ACC112 (cell line): ENCODE measurements at regions not wholly inside any gene's neighbourhood (a gene's known extent, or its start where the extent isn't known, plus 50 kb on each side); places are given as distances from the start of the nearest gene placed in this dataset.
"Not testable (repeated sequence)": the region's sequence is repeated elsewhere in the genome, so short reads cannot be mapped to it uniquely, and the experiment has no call there.

Experiments
- H2AFZ ChIP-seq: fragments of 200-600 bp; sonication (generic); one replicate; pipeline ENCODE4 v1.6.0; 2017; ENCODE audit warnings: antibody characterized with exemption, low read length; ENCODE audit not compliant: unreplicated experiment
- H3K27ac ChIP-seq: fragments of 200-600 bp; sonication (generic); 2 replicates; pipeline ENCODE4 v1.5.1; 2014; ENCODE audit warnings: low read depth, mild to moderate bottlenecking, antibody characterized with exemption, low read length, moderate library complexity
- H3K27me3 ChIP-seq: fragments of 200-600 bp; sonication (generic); 2 replicates; pipeline ENCODE4 v1.6.1; 2014; ENCODE audit warnings: mild to moderate bottlenecking, antibody characterized with exemption, low read length, moderate library complexity, mixed read lengths; ENCODE audit not compliant: insufficient read depth
- H3K36me3 ChIP-seq: fragments of 200-600 bp; sonication (generic); 2 replicates; pipeline ENCODE4 v1.6.1; 2016; ENCODE audit warnings: mild to moderate bottlenecking, antibody characterized with exemption, low read length, moderate library complexity, mixed read lengths; ENCODE audit not compliant: insufficient read depth
- H3K4me1 ChIP-seq: fragments of 200-600 bp; sonication (generic); one replicate; pipeline ENCODE4 v1.6.1; 2016; ENCODE audit warnings: low read length, mixed read lengths; ENCODE audit not compliant: insufficient read depth, unreplicated experiment, control insufficient read depth
- H3K4me3 ChIP-seq: fragments of 200-600 bp; sonication (generic); 2 replicates; pipeline ENCODE4 v1.5.1; 2014; ENCODE audit warnings: mild to moderate bottlenecking, low read depth, low read length
- H3K79me2 ChIP-seq: fragments of 200-600 bp; sonication (generic); one replicate; pipeline ENCODE4 v1.6.0; 2016; ENCODE audit warnings: low read length; ENCODE audit not compliant: control insufficient read depth, unreplicated experiment, insufficient read depth

DNA sequence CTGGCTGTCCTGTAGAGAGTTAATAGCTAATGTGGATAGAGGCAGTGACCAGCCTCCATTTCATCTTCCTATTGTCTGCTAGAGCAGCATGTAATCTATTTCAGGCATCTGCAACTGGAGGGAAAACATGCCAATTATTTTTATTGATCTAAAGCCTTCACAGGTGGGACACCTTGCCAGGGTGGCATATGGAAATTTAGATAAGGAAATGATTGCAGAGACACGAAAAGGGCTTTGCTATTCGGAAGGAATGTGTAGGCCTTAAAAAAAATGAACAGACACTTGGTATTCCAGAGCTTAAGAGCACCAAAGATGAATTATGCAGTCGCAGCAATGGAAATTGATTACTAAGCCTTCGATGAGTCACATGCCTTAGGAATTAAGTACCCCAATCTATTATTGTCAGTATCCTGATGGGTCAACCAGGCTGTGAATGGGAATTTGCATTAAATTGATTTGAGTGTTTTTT is 454.7 kb downstream of the SQOR start:
- no peak overlapping the region for H3K27ac ChIP-seq
- H3K4me3 ChIP-seq = no peak overlapping the region
- no peaks in the 10 kb centered on the region for H3K36me3 ChIP-seq
- H3K4me1 ChIP-seq = no peaks in the 10 kb centered on the region
- no peaks in the 10 kb centered on the region for H3K79me2 ChIP-seq
- H2AFZ ChIP-seq = no peak overlapping the region
- no peaks in the 10 kb centered on the region for H3K27me3 ChIP-seq

DNA sequence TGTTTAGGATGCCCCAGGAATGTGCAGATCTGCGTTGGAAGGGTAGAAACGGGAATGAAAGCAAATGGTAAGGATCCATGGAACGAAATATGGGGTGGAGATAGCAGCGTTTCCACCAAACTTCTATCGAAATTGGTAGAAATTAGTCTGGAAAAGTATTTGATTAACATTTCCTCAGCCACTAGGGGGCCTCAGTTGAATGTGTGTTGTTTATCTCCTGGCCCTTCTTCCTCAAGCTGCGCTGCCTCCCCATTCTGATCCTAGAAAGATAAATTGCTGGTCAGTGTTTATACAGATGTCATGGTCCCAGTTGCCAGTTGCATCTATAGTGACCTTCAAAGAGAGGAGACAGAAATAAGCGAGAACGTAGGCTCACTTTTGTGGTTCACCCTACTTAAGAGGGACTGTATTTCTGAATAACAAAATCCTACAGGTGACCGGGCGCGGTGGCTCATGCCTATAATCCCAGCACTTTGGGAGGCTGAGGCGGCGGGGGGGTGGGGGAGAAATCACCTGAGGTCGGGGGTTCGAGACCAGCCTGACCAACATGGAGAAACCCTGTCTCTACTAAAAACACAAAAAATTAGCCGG is 457.1 kb downstream of the SQOR start:
- Histone ChIP-seq H3K36me3 (no peaks in the 10 kb centered on the region), H3K27me3 (no peaks in the 10 kb centered on the region), H3K27ac (no peak overlapping the region), H3K4me1 (no peaks in the 10 kb centered on the region), H3K79me2 (no peaks in the 10 kb centered on the region), H3K4me3 (no peak overlapping the region), H2AFZ (no peak overlapping the region)

DNA sequence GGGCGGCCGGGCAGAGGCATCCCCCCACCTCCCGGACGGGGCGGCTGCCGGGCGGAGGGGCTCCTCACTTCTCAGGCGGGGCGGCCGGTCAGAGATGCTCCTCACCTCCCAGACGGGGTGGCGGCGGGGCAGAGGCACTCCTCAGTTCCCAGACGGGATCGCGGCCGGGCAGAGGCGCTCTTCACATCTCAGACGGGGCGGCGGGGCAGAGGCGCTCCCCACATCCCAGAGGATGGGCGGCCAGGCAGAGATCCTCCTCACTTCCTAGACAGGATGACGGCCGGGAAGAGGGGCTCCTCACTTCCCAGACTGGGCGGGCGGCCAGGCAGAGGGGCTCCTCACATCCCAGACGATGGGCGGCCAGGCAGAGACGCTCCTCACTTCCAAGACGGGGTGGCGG is 463.2 kb downstream of the SQOR start:
- not testable (repeated sequence) for H3K36me3 ChIP-seq, H2AFZ ChIP-seq, H3K27ac ChIP-seq, H3K79me2 ChIP-seq, H3K4me3 ChIP-seq, H3K27me3 ChIP-seq, H3K4me1 ChIP-seq

DNA sequence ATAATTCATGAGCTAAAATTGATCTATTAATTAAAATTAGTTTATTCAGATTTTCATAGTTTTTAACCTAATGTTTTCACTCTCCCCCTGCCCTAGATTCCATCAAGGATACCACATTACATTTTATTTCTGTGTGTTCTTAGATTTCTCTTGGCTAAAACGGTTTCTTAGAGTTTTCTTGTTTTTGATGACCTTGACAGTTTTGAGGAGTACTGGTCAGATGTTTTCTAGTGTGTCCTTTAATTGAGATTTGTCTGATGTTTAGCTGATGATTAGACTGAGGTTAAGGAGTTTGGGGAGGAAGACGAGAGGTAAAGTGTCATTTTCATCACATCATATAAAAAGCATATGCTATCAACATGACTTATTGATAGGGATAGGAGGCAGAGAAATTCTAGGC is 475.9 kb downstream of the SQOR start:
- no peak overlapping the region for H3K4me3 ChIP-seq
- H3K4me1 ChIP-seq = no peaks in the 10 kb centered on the region
- no peaks in the 10 kb centered on the region for H3K79me2 ChIP-seq
- H3K27me3 ChIP-seq = no peaks in the 10 kb centered on the region
- H3K36me3 ChIP-seq = no peaks in the 10 kb centered on the region
- no peak overlapping the region for H2AFZ ChIP-seq
- H3K27ac ChIP-seq = no peak overlapping the region

DNA sequence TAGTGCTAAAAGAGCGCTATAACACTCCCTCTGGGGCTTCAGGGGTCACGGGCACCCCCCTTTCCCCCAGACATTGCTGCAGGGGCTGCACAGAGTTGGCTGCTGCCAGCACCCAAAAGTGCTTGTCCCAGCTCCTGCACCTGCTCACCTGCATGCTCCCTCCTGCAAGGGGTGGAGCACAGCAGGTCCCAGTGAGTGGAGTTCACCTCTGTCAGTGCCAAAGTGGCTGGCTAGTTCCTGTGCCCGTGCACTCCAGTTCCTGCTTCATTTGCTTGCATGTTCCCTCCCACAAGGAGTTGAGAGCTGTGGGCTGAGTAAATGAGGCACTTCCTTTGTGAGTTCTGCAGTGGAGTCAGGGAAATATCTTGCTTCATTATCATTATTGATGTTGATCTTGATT is 476.9 kb downstream of the SQOR start:
- Histone ChIP-seq H3K79me2 (no peaks in the 10 kb centered on the region), H3K27me3 (no peaks in the 10 kb centered on the region), H3K4me1 (no peaks in the 10 kb centered on the region), H3K4me3 (no peak overlapping the region), H2AFZ (no peak overlapping the region), H3K36me3 (no peaks in the 10 kb centered on the region), H3K27ac (no peak overlapping the region)

DNA sequence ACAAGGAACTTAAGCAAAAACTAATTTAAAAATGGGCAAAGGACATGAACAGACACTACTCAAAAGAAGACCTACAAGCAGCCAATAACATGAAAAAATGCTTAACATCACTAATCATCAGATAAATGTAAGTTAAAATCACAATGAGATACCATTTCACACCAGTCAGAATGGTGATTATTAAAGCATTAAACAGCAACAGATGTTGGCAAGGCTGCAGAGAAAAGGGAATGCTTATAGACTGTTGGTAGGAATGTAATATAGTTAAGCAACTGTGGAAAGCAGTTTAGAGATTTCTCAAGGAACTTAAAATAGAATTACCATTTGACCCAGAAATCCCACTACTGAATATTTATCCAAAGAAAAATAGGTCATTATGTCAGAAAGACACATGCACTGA is 482.2 kb downstream of the SQOR start:
- Histone ChIP-seq H3K4me1 (no peaks in the 10 kb centered on the region), H2AFZ (no peak overlapping the region), H3K27me3 (no peaks in the 10 kb centered on the region), H3K4me3 (no peak overlapping the region), H3K79me2 (no peaks in the 10 kb centered on the region), H3K36me3 (no peaks in the 10 kb centered on the region), H3K27ac (no peak overlapping the region)

DNA sequence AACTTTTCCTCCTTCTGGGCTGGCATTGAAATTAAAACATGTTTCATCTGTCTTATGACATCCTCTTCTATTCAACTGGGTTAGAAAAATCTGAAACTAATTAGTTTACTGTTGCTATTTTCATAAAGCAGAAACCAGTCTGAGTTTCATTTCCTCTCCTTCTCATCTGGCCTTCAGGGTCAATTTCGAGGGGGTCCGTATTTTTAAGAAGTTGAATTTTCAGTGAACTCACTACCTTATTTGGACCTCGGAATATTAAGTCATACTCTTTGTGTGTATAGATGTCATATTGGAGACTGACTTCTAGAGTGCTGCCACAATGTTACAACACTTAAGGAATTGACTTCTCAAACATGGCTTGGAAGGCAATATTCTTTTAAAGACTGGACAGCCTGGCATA is 485.9 kb downstream of the SQOR start:
- Histone ChIP-seq H3K4me3 (no peak overlapping the region), H2AFZ (no peak overlapping the region), H3K79me2 (no peaks in the 10 kb centered on the region), H3K27me3 (no peaks in the 10 kb centered on the region), H3K36me3 (no peaks in the 10 kb centered on the region), H3K4me1 (no peaks in the 10 kb centered on the region), H3K27ac (no peak overlapping the region)

DNA sequence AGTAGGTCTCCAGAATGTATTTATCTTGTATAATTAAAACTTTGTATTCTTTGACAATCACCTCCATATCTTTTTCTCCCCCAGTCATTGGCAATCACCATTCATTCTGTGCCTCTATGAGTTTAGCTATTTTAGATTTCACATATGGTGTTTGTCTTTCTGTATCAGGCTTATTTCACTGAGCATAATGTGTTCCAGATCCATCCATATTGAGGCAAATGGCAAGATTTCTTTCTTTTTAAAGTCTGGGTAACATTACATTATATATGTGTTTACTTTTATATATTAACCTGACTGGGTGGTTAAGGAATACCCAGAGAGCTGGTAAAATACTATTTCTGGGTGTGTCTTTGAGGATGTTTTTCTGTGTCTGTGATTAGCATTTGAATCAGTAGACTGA is 486.6 kb downstream of the SQOR start:
- no peak overlapping the region for H2AFZ ChIP-seq
- H3K27me3 ChIP-seq = no peaks in the 10 kb centered on the region
- no peaks in the 10 kb centered on the region for H3K36me3 ChIP-seq

DNA sequence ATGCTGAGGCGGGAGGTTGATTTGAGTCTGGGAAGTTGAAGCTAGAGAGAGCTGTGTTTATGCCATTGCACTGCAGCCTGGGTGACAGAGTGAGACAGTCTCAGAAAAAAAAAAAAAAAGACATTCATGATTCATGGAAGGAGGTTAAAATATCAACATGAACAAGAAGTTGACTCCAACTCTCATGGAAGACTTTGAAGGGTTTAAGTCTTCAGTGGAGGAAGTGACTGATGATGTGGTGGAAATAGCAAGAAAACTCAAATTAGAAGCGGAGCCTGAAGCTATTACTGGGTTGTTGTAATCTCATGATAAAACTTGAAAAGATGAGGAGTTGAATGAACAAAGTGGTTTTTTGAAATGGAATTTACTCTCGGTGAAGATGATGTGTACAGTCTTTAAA is 491.8 kb downstream of the SQOR start:
- H3K79me2 ChIP-seq = no peaks in the 10 kb centered on the region
- no peak overlapping the region for H3K27ac ChIP-seq
- H2AFZ ChIP-seq = no peak overlapping the region
- H3K4me3 ChIP-seq = no peak overlapping the region
- H3K27me3 ChIP-seq = no peaks in the 10 kb centered on the region
- H3K4me1 ChIP-seq = no peaks in the 10 kb centered on the region
- no peaks in the 10 kb centered on the region for H3K36me3 ChIP-seq

More for the DNA sequence above, 486.6 kb downstream of the SQOR start:
- Histone ChIP-seq H3K27ac (no peak overlapping the region), H3K4me1 (no peaks in the 10 kb centered on the region), H3K79me2 (no peaks in the 10 kb centered on the region), H3K4me3 (no peak overlapping the region)

DNA sequence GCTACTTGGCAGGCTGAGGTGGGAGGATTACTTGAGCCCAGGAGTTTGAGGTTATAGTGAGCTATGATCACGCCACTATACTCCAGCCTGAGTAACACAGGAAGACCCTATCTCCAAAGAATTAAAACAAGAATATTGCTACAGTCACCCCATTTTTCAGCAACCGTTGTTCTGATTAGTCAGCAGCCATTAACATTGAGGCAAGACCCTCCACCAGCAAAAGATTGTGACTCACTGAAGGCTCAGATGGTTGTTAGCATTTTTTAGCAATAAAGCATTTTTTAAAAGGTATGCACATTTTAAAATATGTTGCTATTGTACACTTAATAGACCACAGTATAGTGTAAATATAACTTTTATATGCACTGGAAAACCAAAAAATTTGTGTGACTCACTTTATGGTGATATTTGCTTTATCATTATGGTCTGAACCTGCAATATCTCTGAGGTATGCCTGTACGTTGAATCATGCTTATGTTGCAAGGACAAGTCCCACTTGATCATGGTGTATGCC is 492.6 kb downstream of the SQOR start:
- H3K27me3 ChIP-seq = no peaks in the 10 kb centered on the region
- no peak overlapping the region for H3K4me3 ChIP-seq
- H3K36me3 ChIP-seq = no peaks in the 10 kb centered on the region
- H3K27ac ChIP-seq = no peak overlapping the region
- H3K4me1 ChIP-seq = no peaks in the 10 kb centered on the region
- H3K79me2 ChIP-seq = no peaks in the 10 kb centered on the region
- H2AFZ ChIP-seq = no peak overlapping the region

DNA sequence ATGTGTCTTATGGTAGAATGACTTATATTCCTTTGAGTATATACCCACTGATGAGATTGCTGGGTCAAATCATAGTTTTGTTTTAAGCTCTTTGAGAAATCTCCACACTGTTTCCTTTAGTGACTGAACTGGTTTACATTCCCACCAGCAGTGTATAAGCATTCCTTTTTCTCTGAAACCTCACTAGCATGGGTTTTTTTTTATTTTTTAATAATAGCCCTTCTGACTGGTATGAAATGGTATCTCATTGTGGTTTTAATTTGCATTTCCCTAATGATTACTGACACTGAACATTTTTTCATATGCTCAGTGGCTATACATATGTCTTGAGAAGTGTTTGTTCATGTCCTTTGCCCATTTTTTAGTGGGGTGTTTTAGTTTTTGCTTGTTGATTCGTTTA is 494.3 kb downstream of the SQOR start:
- Histone ChIP-seq H3K27ac (no peak overlapping the region), H3K27me3 (no peaks in the 10 kb centered on the region), H2AFZ (no peak overlapping the region), H3K36me3 (no peaks in the 10 kb centered on the region), H3K4me1 (no peaks in the 10 kb centered on the region), H3K4me3 (no peak overlapping the region), H3K79me2 (no peaks in the 10 kb centered on the region)
